Endothelial cell of umbilical vein (primary cell): ENCODE measurements at regions not wholly inside any gene's neighbourhood (a gene's known extent, or its start where the extent isn't known, plus 50 kb on each side); places are given as distances from the start of the nearest gene placed in this dataset.

ENCODE experiments used
- BruUV-seq: library from RNA; stranded (reverse); fragments of 400-500 nt; replicated peaks from 2 replicates; lab custom pipeline; 2021; lab: Mats Ljungman, UMichigan
- CTCF ChIA-PET: fragments of 300-600, 350-600 bp; sonication (Branson Sonifier 250); formaldehyde crosslinking; loops from one replicate; lab custom pipeline; 2021; ENCODE audit warnings: antibody characterized with exemption, inconsistent platforms; lab: Charles Lee
- POLR2A ChIA-PET: fragments of 300-600, 350-600 bp; sonication (Branson Sonifier 250); formaldehyde crosslinking; loops from one replicate; lab custom pipeline; 2021; ENCODE audit warnings: antibody characterized with exemption, inconsistent platforms; lab: Charles Lee
- DNase-seq: peaks from one replicate; pipeline ENCODE4 v3.0.0-alpha.2; 2011; ENCODE audit warnings: low read depth, low spot score
- FAIRE-seq: peaks from 2 replicates; lab custom pipeline; 2011; peaks lifted over from hg19 to GRCh38; lab: Jason Lieb, UNC
- H2AFZ ChIP-seq: 2 replicates; pipeline ENCODE4 v1.6.0; 2012; ENCODE audit warnings: low read depth, low read length, control low read depth, inconsistent platforms
- H3K27ac ChIP-seq: 2 replicates; pipeline ENCODE4 v1.5.1; 2011; ENCODE audit warnings: low read depth, mild to moderate bottlenecking, control low read depth, low read length, moderate library complexity; ENCODE audit not compliant: insufficient read depth
- H3K27me3 ChIP-seq, 2 experiments: 2 replicates each; pipeline versions ENCODE4 v1.6.0 to v1.6.1; 2011; ENCODE audit warnings: low read length in 2 of 2, mixed read lengths in 1 of 2; ENCODE audit not compliant: control insufficient read depth in 2 of 2, insufficient read depth in 2 of 2
- H3K36me3 ChIP-seq, 2 experiments: 2 replicates in 1 of 2; 3 replicates in 1 of 2; pipeline ENCODE4 v1.5.1; 2011; ENCODE audit warnings: low read length in 2 of 2, mild to moderate bottlenecking in 1 of 2, moderate library complexity in 1 of 2; ENCODE audit not compliant: control insufficient read depth in 2 of 2, insufficient read depth in 2 of 2; ENCODE audit errors: extremely low read depth in 1 of 2
- H3K4me1 ChIP-seq: 3 replicates; pipeline ENCODE4 v1.5.1; 2011; ENCODE audit warnings: mild to moderate bottlenecking, low read length; ENCODE audit not compliant: control insufficient read depth, insufficient read depth; ENCODE audit errors: extremely low read depth
- H3K4me2 ChIP-seq: 2 replicates; pipeline ENCODE4 v1.6.1; 2011; ENCODE audit warnings: low read length, control low read depth, mixed read lengths; ENCODE audit not compliant: insufficient read depth
- H3K4me3 ChIP-seq, 3 experiments: fragments of 200-600 bp in 1 of 3; sonication (generic), shearing (Covaris generic) in 1 of 3; replicated peaks in 1 of 3; 2 replicates each; pipeline ENCODE4 v1.5.1; 2011 to 2016; ENCODE audit warnings: control low read depth in 3 of 3, low read length in 3 of 3, mild to moderate bottlenecking in 2 of 3, inconsistent platforms in 1 of 3, low read depth in 1 of 3, moderate library complexity in 1 of 3; ENCODE audit not compliant: insufficient read depth in 1 of 3
- H3K79me2 ChIP-seq: 2 replicates; pipeline ENCODE4 v1.6.0; 2012; ENCODE audit warnings: low read length, inconsistent platforms; ENCODE audit not compliant: control insufficient read depth, insufficient read depth
- H3K9ac ChIP-seq: replicated peaks from 2 replicates; pipeline ENCODE3; 2011; ENCODE audit warnings: low read length, control low read depth; ENCODE audit not compliant: insufficient read depth; ENCODE audit errors: extremely low read depth
- H3K9me1 ChIP-seq: replicated peaks from 3 replicates; pipeline ENCODE4 v1.6.0; 2011; ENCODE audit warnings: mild to moderate bottlenecking, low read length; ENCODE audit not compliant: control insufficient read depth, insufficient read depth; ENCODE audit errors: extremely low read depth
- H3K9me3 ChIP-seq: replicated peaks from 2 replicates; pipeline ENCODE4 v1.5.1; 2012; ENCODE audit warnings: low read length, inconsistent platforms; ENCODE audit not compliant: control insufficient read depth, insufficient read depth
- H4K20me1 ChIP-seq: replicated peaks from 2 replicates; pipeline ENCODE3; 2011; ENCODE audit warnings: mild to moderate bottlenecking, low read length; ENCODE audit not compliant: control insufficient read depth, insufficient read depth; ENCODE audit errors: extremely low read depth
- FOS ChIP-seq: IDR thresholded peaks from 2 replicates; pipeline ENCODE4 v1.6.1; 2011; ENCODE audit warnings: mild to moderate bottlenecking, low read length, moderate library complexity, borderline replicate concordance; ENCODE audit not compliant: insufficient read depth
- GATA2 ChIP-seq: IDR thresholded peaks from 2 replicates; pipeline ENCODE4 v1.7.0; 2011; ENCODE audit warnings: low read depth, mild to moderate bottlenecking, moderate library complexity, mixed read lengths, low read length; ENCODE audit not compliant: insufficient read length, insufficient read depth
- POLR2AphosphoS5 ChIP-seq: IDR thresholded peaks from 2 replicates; pipeline ENCODE4 v1.6.1; 2012; ENCODE audit warnings: low read depth, mild to moderate bottlenecking, control low read depth, low read length, moderate library complexity; ENCODE audit not compliant: insufficient read depth
- dilution Hi-C: fragments of 300-500 bp; cut with MboI; formaldehyde crosslinking; loops from one replicate; pipeline ENCODE4 v1.15.0; 2019; ENCODE audit warnings: low sequenced_read_pairs; ENCODE audit not compliant: extremely low pct_ligation_motif_present
- intact Hi-C: fragments of 100-400 bp; cut with micrococcal nuclease; formaldehyde crosslinking; loops from one replicate; pipeline ENCODE4 v1.10.0; 2022

DNA sequence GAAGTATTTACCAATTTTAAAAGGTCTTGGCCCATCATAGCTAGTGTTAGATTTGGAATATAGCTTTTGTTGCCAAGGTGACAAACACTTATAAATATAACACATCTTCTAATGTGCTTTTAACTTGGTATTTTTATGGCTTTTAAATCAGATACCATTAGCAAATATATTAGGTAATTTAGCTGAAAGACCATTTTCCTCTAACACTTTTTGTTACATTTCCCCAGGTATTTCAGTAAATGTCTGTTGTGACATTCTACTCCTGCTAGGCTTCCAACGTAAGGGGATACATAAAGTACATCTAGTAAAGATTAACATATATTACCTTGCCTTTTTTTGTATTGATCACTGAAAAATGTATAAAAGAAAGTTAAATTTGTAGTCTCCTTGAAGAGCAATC, 75.0 kb upstream of the SEM1 start:
- CTCF ChIA-PET, result no interaction called here
- no peak overlapping the region for H2AFZ ChIP-seq
- no peaks in the 10 kb centered on the region for H3K9me3 ChIP-seq
- FAIRE-seq (no peak), DNase-seq (no peak)
- no peaks in the 10 kb centered on the region for H3K27me3 ChIP-seq
- H3K4me3 ChIP-seq, result no peak overlapping the region
- intact Hi-C loops (no loop called here), dilution Hi-C loops (no loop called here)
- H3K9me1 ChIP-seq, result no peaks in the 10 kb centered on the region
- no peaks in the 10 kb centered on the region for H3K4me1 ChIP-seq
- no peaks in the 10 kb centered on the region for H4K20me1 ChIP-seq
- no peaks in the 10 kb centered on the region for H3K36me3 ChIP-seq
- no peaks in the 10 kb centered on the region for H3K79me2 ChIP-seq
- no peak overlapping the region for H3K9ac ChIP-seq
- no peak overlapping the region for H3K27ac ChIP-seq
- TF ChIP-seq FOS (no peak), GATA2 (no peak), POLR2AphosphoS5 (no peak)
- H3K4me2 ChIP-seq, result no peak overlapping the region
- POLR2A ChIA-PET, result no interaction called here
- BruUV-seq, result no TSS peak

DNA sequence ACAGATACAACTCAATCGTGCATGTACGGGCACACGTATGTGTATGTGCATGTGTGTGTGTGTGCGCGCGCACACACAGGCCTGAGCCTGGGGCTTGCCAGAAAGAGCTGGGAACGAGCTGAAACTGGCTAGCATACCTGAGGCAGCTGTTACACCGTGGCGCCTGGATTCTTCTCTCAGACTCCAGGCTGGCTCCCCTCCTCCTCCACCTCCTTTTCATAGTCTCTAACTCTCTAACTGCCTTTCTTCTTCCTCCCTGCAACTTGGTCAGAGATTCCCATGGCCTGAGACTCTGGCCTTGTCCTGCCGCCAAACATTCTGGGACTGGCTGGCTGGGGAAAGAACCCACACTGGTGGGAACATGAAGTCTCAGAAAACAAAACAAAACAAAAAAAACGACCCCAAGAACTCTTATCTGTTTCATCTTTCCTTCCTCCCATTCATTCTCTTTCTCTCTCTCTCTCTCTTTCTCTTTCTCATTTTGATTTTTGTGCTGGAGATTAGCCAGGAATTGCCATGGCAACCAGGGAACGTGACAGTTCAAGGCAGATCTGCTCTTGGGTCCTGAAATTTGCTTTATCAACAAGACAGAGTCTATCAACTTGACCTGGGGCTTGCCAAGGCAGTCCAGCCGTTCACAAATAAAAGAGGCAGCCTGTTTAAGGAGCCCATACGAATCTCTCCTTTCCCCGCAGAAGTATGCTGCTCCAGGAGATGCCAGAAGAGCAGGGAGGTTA, 76.8 kb upstream of the SEM1 start:
- no peak for TF ChIP-seq POLR2AphosphoS5
- CTCF ChIA-PET, result no interaction called here

More for the DNA sequence above, 76.8 kb upstream of the SEM1 start:
- Histone ChIP-seq H3K9ac (no peak overlapping the region), H3K9me3 (no peaks in the 10 kb centered on the region), H3K36me3 (no peaks in the 10 kb centered on the region), H3K27ac (no peak overlapping the region), H3K27me3 (no peaks in the 10 kb centered on the region), H3K4me2 (no peak overlapping the region), H4K20me1 (no peaks in the 10 kb centered on the region), H3K4me1 (no peaks in the 10 kb centered on the region), H3K9me1 (no peaks in the 10 kb centered on the region), H2AFZ (no peak overlapping the region), H3K4me3 (no peak overlapping the region), H3K79me2 (no peaks in the 10 kb centered on the region)
- dilution Hi-C loops (no loop called here), intact Hi-C loops (no loop called here)
- POLR2A ChIA-PET, result no interaction called here
- no TSS peak for BruUV-seq
- no peak for FAIRE-seq
- peak; percentile 6 for DNase-seq
